Cardiac muscle cell (in vitro differentiated cells and primary cell): ENCODE measurements at regions not wholly inside any gene's neighbourhood (a gene's known extent, or its start where the extent isn't known, plus 50 kb on each side); places are given as distances from the start of the nearest gene placed in this dataset.

Experiments
- DNase-seq, 2 donors: peaks; one replicate each; pipeline versions ENCODE4 v3.0.0 to v3.0.0-alpha.2; 2010 to 2017; ENCODE audit warnings: low read depth in 1 of 2, low spot score in 1 of 2
- H3K27ac ChIP-seq: fragments of 200-600 bp; sonication (generic); 2 replicates; pipeline ENCODE4 v1.5.1; 2016
- H3K27me3 ChIP-seq: fragments of 200-600 bp; sonication (generic); 2 replicates; pipeline ENCODE4 v1.6.0; 2016; ENCODE audit warnings: control low read depth
- H3K36me3 ChIP-seq: fragments of 200-600 bp; sonication (generic); 2 replicates; pipeline ENCODE4 v1.5.1; 2016; ENCODE audit warnings: control low read depth
- H3K4me1 ChIP-seq: fragments of 200-600 bp; sonication (generic); 2 replicates; pipeline ENCODE4 v1.8.1; 2017; ENCODE audit warnings: low read depth, mild to moderate bottlenecking, mixed run types
- H3K4me3 ChIP-seq: fragments of 200-600 bp; sonication (generic); 2 replicates; pipeline ENCODE4 v1.5.1; 2016; ENCODE audit warnings: mild to moderate bottlenecking
- H3K9me3 ChIP-seq: fragments of 200-600 bp; sonication (generic); 2 replicates; pipeline ENCODE4 v1.5.1; 2017; ENCODE audit warnings: low read depth, mild to moderate bottlenecking, control low read depth
- TF ChIP-seq, protein P1 (sequence below): IDR thresholded peaks from 2 replicates; pipeline ENCODE4 v1.5.1; 2012; ENCODE audit warnings: low read depth, mild to moderate bottlenecking, low read length

- Histone ChIP-seq H3K36me3 (no peaks in the 10 kb centered on the region), H3K27ac (no peak overlapping the region), H3K4me1 (no peaks in the 10 kb centered on the region), H3K27me3 (no peaks in the 10 kb centered on the region), H3K4me3 (no peak overlapping the region), H3K9me3 (no peaks in the 10 kb centered on the region)
- TF ChIP-seq, protein P1, sequence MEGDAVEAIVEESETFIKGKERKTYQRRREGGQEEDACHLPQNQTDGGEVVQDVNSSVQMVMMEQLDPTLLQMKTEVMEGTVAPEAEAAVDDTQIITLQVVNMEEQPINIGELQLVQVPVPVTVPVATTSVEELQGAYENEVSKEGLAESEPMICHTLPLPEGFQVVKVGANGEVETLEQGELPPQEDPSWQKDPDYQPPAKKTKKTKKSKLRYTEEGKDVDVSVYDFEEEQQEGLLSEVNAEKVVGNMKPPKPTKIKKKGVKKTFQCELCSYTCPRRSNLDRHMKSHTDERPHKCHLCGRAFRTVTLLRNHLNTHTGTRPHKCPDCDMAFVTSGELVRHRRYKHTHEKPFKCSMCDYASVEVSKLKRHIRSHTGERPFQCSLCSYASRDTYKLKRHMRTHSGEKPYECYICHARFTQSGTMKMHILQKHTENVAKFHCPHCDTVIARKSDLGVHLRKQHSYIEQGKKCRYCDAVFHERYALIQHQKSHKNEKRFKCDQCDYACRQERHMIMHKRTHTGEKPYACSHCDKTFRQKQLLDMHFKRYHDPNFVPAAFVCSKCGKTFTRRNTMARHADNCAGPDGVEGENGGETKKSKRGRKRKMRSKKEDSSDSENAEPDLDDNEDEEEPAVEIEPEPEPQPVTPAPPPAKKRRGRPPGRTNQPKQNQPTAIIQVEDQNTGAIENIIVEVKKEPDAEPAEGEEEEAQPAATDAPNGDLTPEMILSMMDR: no peak
- DNase-seq: peak in 1 of 2 donors; percentile 53
Measured at GRCh38 chr2:148593421-148593820, 51.1 kb upstream of the EPC2 start.

DNA sequence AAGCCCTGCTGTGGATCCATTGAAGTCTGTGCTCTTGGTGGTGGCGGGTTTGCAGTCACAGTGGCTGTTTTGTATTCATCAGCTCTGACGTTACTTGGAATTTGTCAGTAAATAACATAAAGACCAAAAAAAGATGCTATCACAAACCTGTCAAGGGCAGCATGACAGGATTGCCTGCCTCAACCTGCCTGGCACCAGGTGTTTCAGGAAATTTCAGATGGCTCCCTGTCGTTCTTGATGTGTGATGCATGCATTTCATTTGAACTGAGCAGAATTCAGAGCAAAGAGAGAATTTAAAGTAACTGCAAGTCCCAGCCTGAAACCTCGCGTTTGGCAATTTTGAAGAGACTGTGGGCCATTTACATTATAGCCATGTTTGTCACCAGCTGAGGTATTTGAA lies 50.3 kb upstream of the EPC2 start:
- Histone ChIP-seq H3K27me3 (no peaks in the 10 kb centered on the region), H3K36me3 (no peaks in the 10 kb centered on the region), H3K4me3 (no peak overlapping the region), H3K27ac (no peak overlapping the region), H3K4me1 (no peaks in the 10 kb centered on the region), H3K9me3 (no peaks in the 10 kb centered on the region)
- no peak for DNase-seq
- TF ChIP-seq, protein P1: no peak
